Keratinocyte (primary cell): ENCODE measurements at regions not wholly inside any gene's neighbourhood (a gene's known extent, or its start where the extent isn't known, plus 50 kb on each side); places are given as distances from the start of the nearest gene placed in this dataset.
"Not testable (repeated sequence)": the region's sequence is repeated elsewhere in the genome, so short reads cannot be mapped to it uniquely, and the experiment has no call there.

Experiments used
- DNase-seq: peaks from one replicate; pipeline ENCODE4 v3.0.0-alpha.2; 2011; ENCODE audit warnings: low read depth, missing footprints, low spot score
- FAIRE-seq: peaks from 2 replicates; lab custom pipeline; 2011; peaks lifted over from hg19 to GRCh38; lab: Jason Lieb, UNC
- H2AFZ ChIP-seq: 2 replicates; pipeline ENCODE4 v1.6.0; 2012; ENCODE audit warnings: low read length, control low read depth, inconsistent platforms; ENCODE audit not compliant: control insufficient read depth
- H3K27ac ChIP-seq: 2 replicates; pipeline ENCODE4 v1.5.1; 2011; ENCODE audit warnings: low read length; ENCODE audit not compliant: control insufficient read depth, insufficient read depth
- H3K27me3 ChIP-seq: 3 replicates; pipeline ENCODE4 v1.6.0; 2011; ENCODE audit warnings: low read length; ENCODE audit not compliant: control insufficient read depth, insufficient read depth; ENCODE audit errors: extremely low read depth
- H3K36me3 ChIP-seq, 2 experiments: 2 replicates in 1 of 2; 3 replicates in 1 of 2; pipeline ENCODE4 v1.5.1; 2011; ENCODE audit warnings: low read length in 2 of 2, mild to moderate bottlenecking in 1 of 2; ENCODE audit not compliant: control insufficient read depth in 2 of 2, insufficient read depth in 2 of 2; ENCODE audit errors: extremely low read depth in 1 of 2
- H3K4me1 ChIP-seq: 3 replicates; pipeline ENCODE4 v1.5.1; 2011; ENCODE audit warnings: low read length; ENCODE audit not compliant: control insufficient read depth, insufficient read depth; ENCODE audit errors: extremely low read depth
- H3K4me2 ChIP-seq: 3 replicates; pipeline ENCODE4 v1.6.0; 2011; ENCODE audit warnings: low read depth, low read length; ENCODE audit not compliant: control insufficient read depth, insufficient read depth; ENCODE audit errors: extremely low read depth
- H3K4me3 ChIP-seq, 3 experiments: fragments of 200-600 bp in 1 of 3; sonication (generic) in 1 of 3; 2 replicates in 2 of 3; 3 replicates in 1 of 3; pipeline ENCODE4 v1.5.1; 2011 to 2016; ENCODE audit warnings: low read length in 3 of 3, mild to moderate bottlenecking in 3 of 3, control low read depth in 2 of 3, inconsistent platforms in 1 of 3, low read depth in 1 of 3, mixed read lengths in 1 of 3, mixed run types in 1 of 3, moderate library complexity in 1 of 3; ENCODE audit not compliant: control insufficient read depth in 2 of 3, insufficient read depth in 2 of 3; ENCODE audit errors: extremely low read depth in 1 of 3
- H3K79me2 ChIP-seq: 2 replicates; pipeline ENCODE4 v1.6.0; 2012; ENCODE audit warnings: low read length; ENCODE audit not compliant: control insufficient read depth, insufficient read depth
- H3K9ac ChIP-seq: 3 replicates; pipeline ENCODE4 v1.6.0; 2011; ENCODE audit warnings: low read length; ENCODE audit not compliant: control insufficient read depth, insufficient read depth; ENCODE audit errors: extremely low read depth
- H3K9me1 ChIP-seq: 3 replicates; pipeline ENCODE4 v1.6.0; 2011; ENCODE audit warnings: low read length; ENCODE audit not compliant: control insufficient read depth, insufficient read depth; ENCODE audit errors: extremely low read depth
- H3K9me3 ChIP-seq: 2 replicates; pipeline ENCODE4 v1.5.1; 2012; ENCODE audit warnings: low read depth, low read length; ENCODE audit not compliant: control insufficient read depth
- H4K20me1 ChIP-seq: 3 replicates; pipeline ENCODE4 v1.6.0; 2011; ENCODE audit warnings: low read length; ENCODE audit not compliant: control insufficient read depth, insufficient read depth; ENCODE audit errors: extremely low read depth
- CTCF ChIP-seq, 3 experiments: IDR thresholded peaks in 1 of 3; conservative IDR thresholded peaks in 1 of 3; optimal IDR thresholded peaks in 1 of 3; 2 replicates in 2 of 3; 3 replicates in 1 of 3; pipeline versions ENCODE3 to v1.5.1; 2011; ENCODE audit warnings: low read length in 3 of 3, mild to moderate bottlenecking in 3 of 3, moderate library complexity in 2 of 3, control low read depth in 1 of 3, inconsistent platforms in 1 of 3; ENCODE audit not compliant: insufficient read depth in 2 of 3; ENCODE audit errors: extremely low read depth in 1 of 3
- EZH2 ChIP-seq: IDR thresholded peaks from one replicate; pipeline ENCODE4 v1.6.1; 2012; ENCODE audit warnings: inconsistent platforms, mild to moderate bottlenecking, low read length, moderate library complexity
- dilution Hi-C: fragments of 300-500 bp; cut with MboI; formaldehyde crosslinking; loops from one replicate; pipeline ENCODE4 v1.7.0; 2020; ENCODE audit warnings: low sequenced_read_pairs; ENCODE audit not compliant: extremely low pct_ligation_motif_present

DNA sequence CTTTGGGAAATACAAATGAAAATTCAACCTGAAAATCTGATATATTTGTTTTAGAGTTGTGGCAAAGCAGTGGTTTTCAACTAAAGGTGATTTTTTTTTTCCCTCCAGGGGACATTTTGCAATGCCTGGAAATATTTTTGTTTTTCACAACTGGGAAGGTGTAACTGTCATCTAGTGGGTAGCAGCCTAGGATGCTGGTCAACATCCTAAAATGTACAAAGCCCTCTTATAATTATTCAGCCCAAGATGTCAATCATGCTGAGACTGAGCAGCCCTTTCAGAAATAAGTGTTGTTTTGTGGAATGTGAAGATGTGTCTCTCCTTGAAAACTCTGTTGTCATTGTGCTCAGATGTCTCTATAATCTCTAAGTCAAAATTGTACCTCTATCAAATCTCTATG lies 95.2 kb upstream of the NCAM2 start:
- H3K27ac ChIP-seq: no peak overlapping the region
- no peaks in the 10 kb centered on the region for H4K20me1 ChIP-seq
- no peak for DNase-seq
- H3K9me1 ChIP-seq: no peaks in the 10 kb centered on the region
- dilution Hi-C loops: no loop called here
- H3K9me3 ChIP-seq: peaks cover 4% of the 10 kb centered on the region
- H3K4me3 ChIP-seq: no peak overlapping the region
- H2AFZ ChIP-seq: no peak overlapping the region
- no peaks in the 10 kb centered on the region for H3K27me3 ChIP-seq
- TF ChIP-seq EZH2: no peak
- TF ChIP-seq CTCF (optimal IDR thresholded peaks at IDR 0.05 in 1 of 3, IDR thresholded peaks at IDR 0.05 in 1 of 3, conservative IDR thresholded peaks at IDR 0.05 in 1 of 3; ENCODE audit: extremely low read depth in 1 of 3, insufficient read depth in 2 of 3, low read length in 3 of 3): no peak
- H3K4me2 ChIP-seq: no peak overlapping the region
- H3K36me3 ChIP-seq: no peaks in the 10 kb centered on the region
- no peaks in the 10 kb centered on the region for H3K4me1 ChIP-seq
- no peak for FAIRE-seq
- H3K9ac ChIP-seq: no peak overlapping the region
- H3K79me2 ChIP-seq: no peaks in the 10 kb centered on the region

- H3K9ac ChIP-seq, H3K27me3 ChIP-seq, dilution Hi-C loops, FAIRE-seq, H3K36me3 ChIP-seq, H3K9me3 ChIP-seq, H3K79me2 ChIP-seq, H3K27ac ChIP-seq, H3K4me1 ChIP-seq, H3K4me3 ChIP-seq, H2AFZ ChIP-seq, H4K20me1 ChIP-seq, DNase-seq, H3K4me2 ChIP-seq, H3K9me1 ChIP-seq: not testable (repeated sequence)
Observed at GRCh38 chr21:20927555-20927954, 70.7 kb upstream of the NCAM2 start.

- Histone ChIP-seq H3K27me3 (no peaks in the 10 kb centered on the region), H3K9me1 (no peaks in the 10 kb centered on the region), H4K20me1 (no peaks in the 10 kb centered on the region), H3K79me2 (no peaks in the 10 kb centered on the region), H3K9ac (no peak overlapping the region), H3K4me2 (no peak overlapping the region), H3K4me3 (no peak overlapping the region), H3K36me3 (no peaks in the 10 kb centered on the region), H3K9me3 (no peaks in the 10 kb centered on the region), H3K27ac (no peak overlapping the region), H3K4me1 (no peaks in the 10 kb centered on the region), H2AFZ (no peak overlapping the region)
- no peak for TF ChIP-seq EZH2
- TF ChIP-seq CTCF (optimal IDR thresholded peaks at IDR 0.05 in 1 of 3, IDR thresholded peaks at IDR 0.05 in 1 of 3, conservative IDR thresholded peaks at IDR 0.05 in 1 of 3; ENCODE audit: extremely low read depth in 1 of 3, insufficient read depth in 2 of 3, low read length in 3 of 3): no peak
- no peak for DNase-seq
- dilution Hi-C loops: no loop called here
- FAIRE-seq: no peak
Observed at GRCh38 chr21:20942523-20942922, 55.7 kb upstream of the NCAM2 start.
